Lung (tissue), 11 donors: ENCODE measurements at regions not wholly inside any gene's neighbourhood (a gene's known extent, or its start where the extent isn't known, plus 50 kb on each side); places are given as distances from the start of the nearest gene placed in this dataset.

ENCODE experiments used
- ATAC-seq: fragments of 200-7000 bp; cut with Tn5 transposase; one replicate; pipeline ENCODE4 v1.9.1; 2020; ENCODE audit warnings: moderate number of reproducible peaks; ENCODE audit not compliant: insufficient read depth, low FRiP score
- DNase-seq, 3 donors: peaks; one replicate each; pipeline ENCODE4 v3.0.0-alpha.2; 2013 to 2017
- H3K27ac ChIP-seq, 2 donors: one replicate each; pipeline ENCODE4 v1.5.1; 2013; ENCODE audit warnings: mild to moderate bottlenecking in 2 of 2, moderate library complexity in 2 of 2, control low read depth in 1 of 2, inconsistent platforms in 1 of 2, low read depth in 1 of 2, low read length in 1 of 2
- H3K27me3 ChIP-seq, 3 donors: one replicate each; pipeline ENCODE4 v1.5.1; 2013; ENCODE audit warnings: low read length in 2 of 3; ENCODE audit not compliant: control insufficient read depth in 3 of 3, insufficient read depth in 3 of 3
- H3K36me3 ChIP-seq, 4 donors: one replicate each; pipeline ENCODE4 v1.5.1; 2013; ENCODE audit warnings: low read length in 4 of 4, mild to moderate bottlenecking in 1 of 4, moderate library complexity in 1 of 4; ENCODE audit not compliant: control insufficient read depth in 4 of 4, insufficient read depth in 4 of 4
- H3K4me1 ChIP-seq, 5 donors: one replicate each; pipeline ENCODE4 v1.5.1; 2013; ENCODE audit warnings: low read length in 5 of 5, mild to moderate bottlenecking in 2 of 5, moderate library complexity in 1 of 5; ENCODE audit not compliant: control insufficient read depth in 5 of 5, insufficient read depth in 5 of 5
- H3K4me3 ChIP-seq: one replicate; pipeline ENCODE4 v1.5.1; 2013; ENCODE audit warnings: mild to moderate bottlenecking, control low read depth, moderate library complexity
- H3K9ac ChIP-seq, 2 donors: one replicate each; pipeline ENCODE4 v1.5.1; 2013; ENCODE audit warnings: low read length in 2 of 2, control low read depth in 1 of 2; ENCODE audit not compliant: insufficient read depth in 1 of 2
- H3K9me3 ChIP-seq, 4 donors: one replicate each; pipeline ENCODE4 v1.5.1; 2013; ENCODE audit warnings: low read length in 3 of 4, mild to moderate bottlenecking in 1 of 4, moderate library complexity in 1 of 4; ENCODE audit not compliant: control insufficient read depth in 4 of 4, insufficient read depth in 3 of 4
- WGBS, 2 donors: extraction: QIAGEN DNeasy Blood & Tissue Kit; methylation state at CpG; one replicate each; pipeline ENCODE4 v1.1.7; 2013; 5-methylcytosine and 5-hydroxymethylcytosine counted together
- TF ChIP-seq, protein P1 (sequence below): IDR thresholded peaks from 2 replicates; pipeline ENCODE4 v1.5.1; 2012; ENCODE audit warnings: mild to moderate bottlenecking; ENCODE audit errors: control extremely low read depth, extremely low read depth
- donor health status: control.
- donor health status: control.
- donor health status: Bipolar disorder and iron deficiency.
- donor health status: healthy.
- donor health status: DM: yes; HTN: yes; CAD: no.

DNA sequence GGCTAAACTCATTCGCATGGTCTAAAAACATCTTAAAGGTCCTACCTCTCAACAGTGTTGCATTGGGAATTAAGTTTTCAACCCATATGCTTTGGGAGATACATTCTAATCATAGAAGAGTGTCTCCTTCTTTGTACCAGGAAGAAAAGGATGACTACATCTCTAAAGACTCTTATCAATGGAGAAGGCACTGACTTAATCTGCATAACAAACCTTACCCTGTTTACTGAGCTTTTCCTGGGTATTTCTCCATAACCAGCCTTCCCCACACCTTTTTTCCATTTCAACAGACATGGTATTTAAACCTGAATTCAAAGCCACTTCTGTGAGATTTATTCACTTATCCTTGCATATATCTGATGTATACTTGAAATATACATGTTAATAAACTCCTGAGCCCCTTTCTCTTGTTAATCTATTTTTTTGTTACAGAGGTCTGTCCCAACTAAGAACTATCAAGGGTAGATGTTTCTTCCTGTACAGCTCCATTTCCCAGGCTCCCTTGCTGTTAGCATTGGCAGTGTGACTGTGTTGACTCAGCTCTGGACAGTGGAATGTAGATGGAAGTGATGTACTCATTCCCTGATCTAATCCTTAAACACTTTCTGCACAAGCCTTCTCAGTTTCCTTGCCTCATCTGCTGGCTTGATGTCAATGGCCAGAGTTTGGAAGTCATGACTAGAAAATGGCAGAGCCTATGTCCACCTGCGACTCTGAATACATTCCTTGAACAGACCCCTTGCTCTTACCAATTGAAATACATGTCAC, 148.9 kb upstream of the CPEB2 start:
- ATAC-seq (no peak), DNase-seq (no peak)
- H3K4me1 ChIP-seq, result peaks cover 0 to 6% (median 0%) of the 10 kb centered on the region in 5 donors
- TF ChIP-seq, protein P1, sequence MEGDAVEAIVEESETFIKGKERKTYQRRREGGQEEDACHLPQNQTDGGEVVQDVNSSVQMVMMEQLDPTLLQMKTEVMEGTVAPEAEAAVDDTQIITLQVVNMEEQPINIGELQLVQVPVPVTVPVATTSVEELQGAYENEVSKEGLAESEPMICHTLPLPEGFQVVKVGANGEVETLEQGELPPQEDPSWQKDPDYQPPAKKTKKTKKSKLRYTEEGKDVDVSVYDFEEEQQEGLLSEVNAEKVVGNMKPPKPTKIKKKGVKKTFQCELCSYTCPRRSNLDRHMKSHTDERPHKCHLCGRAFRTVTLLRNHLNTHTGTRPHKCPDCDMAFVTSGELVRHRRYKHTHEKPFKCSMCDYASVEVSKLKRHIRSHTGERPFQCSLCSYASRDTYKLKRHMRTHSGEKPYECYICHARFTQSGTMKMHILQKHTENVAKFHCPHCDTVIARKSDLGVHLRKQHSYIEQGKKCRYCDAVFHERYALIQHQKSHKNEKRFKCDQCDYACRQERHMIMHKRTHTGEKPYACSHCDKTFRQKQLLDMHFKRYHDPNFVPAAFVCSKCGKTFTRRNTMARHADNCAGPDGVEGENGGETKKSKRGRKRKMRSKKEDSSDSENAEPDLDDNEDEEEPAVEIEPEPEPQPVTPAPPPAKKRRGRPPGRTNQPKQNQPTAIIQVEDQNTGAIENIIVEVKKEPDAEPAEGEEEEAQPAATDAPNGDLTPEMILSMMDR, result no peak
- no peak overlapping the region for H3K4me3 ChIP-seq
- no peak overlapping the region for H3K27ac ChIP-seq
- no peaks in the 10 kb centered on the region for H3K27me3 ChIP-seq
- H3K36me3 ChIP-seq, result no peaks in the 10 kb centered on the region
- H3K9ac ChIP-seq, result no peak overlapping the region
- WGBS, 2 donors, result 99% methylated on average over 2 of the region's 2 CpGs
- H3K9me3 ChIP-seq, result no peaks in the 10 kb centered on the region

DNA sequence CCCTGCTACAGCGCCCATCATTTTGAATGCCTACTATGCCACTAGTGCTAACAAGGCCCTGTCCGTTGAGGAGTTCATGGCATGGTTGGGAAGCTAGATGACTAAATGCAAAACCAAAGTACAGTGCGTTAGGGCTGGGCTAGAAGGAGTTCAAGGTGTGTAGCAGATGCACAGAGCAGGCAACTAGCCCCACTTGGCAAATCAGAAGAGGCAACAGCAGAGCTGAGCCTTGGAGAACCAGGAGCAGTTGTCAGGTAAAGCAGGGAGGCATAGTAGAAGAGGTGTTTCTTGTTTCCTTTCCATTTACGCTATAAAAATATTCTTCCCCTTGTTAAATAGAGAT, 146.6 kb upstream of the CPEB2 start:
- DNase-seq (no peak), ATAC-seq (no peak)
- Histone ChIP-seq H3K27ac (peak overlapping the region in 1 of 2 donors; percentile 59), H3K36me3 (no peaks in the 10 kb centered on the region), H3K4me1 (peaks cover 0 to 6% (median 0%) of the 10 kb centered on the region in 5 donors), H3K9ac (no peak overlapping the region), H3K9me3 (no peaks in the 10 kb centered on the region), H3K4me3 (no peak overlapping the region), H3K27me3 (no peaks in the 10 kb centered on the region)
- TF ChIP-seq, protein P1, result no peak
- WGBS, 2 donors, result 90 to 94% methylated on average over 4 of the region's 4 CpGs

DNA sequence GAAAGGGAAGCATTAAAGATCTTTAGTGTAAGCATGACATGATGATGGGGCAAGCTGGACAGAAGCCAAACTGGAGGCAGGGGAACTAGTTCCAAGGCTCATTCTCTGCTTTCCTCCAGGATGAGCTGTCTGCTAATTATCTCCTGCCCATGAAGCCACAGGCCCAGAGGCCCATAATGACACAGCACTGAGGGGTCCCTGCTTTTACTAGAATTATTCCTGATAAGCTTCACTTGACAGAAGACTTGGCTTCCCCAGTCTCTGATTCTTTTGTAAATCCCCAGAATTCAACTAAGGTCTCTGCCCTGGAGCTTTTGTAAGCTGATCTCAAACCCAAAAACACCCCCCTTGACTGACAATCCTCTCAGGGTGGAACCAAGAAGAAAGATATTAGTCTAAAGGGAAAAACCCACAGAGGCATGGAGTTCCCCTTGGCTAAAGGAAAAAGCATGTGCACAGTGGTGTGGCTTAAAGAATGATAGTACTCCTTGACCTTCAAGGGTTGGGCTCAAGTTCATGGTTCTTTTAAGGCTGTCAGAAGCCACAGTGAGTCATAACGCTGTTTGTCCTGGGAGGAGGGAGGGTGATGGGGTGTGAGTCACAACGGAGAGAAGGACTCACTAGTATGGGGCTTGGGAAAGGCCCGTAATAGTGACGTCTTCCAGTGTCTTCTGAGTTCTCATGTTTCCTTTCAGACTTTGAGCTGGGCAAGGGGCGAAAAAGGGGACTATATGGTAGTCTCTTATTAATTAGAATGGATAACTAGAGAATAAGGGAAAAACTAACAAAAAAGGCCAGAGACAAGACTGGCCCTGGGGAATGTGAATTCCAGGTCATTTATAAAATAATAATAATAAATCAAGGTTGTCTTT, 146.0 kb upstream of the CPEB2 start:
- ATAC-seq (peak; percentile 92), DNase-seq (no peak)
- H3K27ac ChIP-seq, result peak overlapping the region; percentile 41 to 59
- H3K27me3 ChIP-seq, result no peaks in the 10 kb centered on the region
- H3K4me1 ChIP-seq, result peaks cover 0 to 3% (median 0%) of the 10 kb centered on the region in 5 donors
- no peaks in the 10 kb centered on the region for H3K9me3 ChIP-seq
- WGBS, 2 donors, result 37 to 61% methylated on average over 5 of the region's 5 CpGs
- no peaks in the 10 kb centered on the region for H3K36me3 ChIP-seq
- TF ChIP-seq, protein P1, result no peak
- no peak overlapping the region for H3K4me3 ChIP-seq
- no peak overlapping the region for H3K9ac ChIP-seq
